ENCODE measurements at regions not wholly inside any gene's neighbourhood (a gene's known extent, or its start where the extent isn't known, plus 50 kb on each side); places are given as distances from the start of the nearest gene placed in this dataset.

DNA sequence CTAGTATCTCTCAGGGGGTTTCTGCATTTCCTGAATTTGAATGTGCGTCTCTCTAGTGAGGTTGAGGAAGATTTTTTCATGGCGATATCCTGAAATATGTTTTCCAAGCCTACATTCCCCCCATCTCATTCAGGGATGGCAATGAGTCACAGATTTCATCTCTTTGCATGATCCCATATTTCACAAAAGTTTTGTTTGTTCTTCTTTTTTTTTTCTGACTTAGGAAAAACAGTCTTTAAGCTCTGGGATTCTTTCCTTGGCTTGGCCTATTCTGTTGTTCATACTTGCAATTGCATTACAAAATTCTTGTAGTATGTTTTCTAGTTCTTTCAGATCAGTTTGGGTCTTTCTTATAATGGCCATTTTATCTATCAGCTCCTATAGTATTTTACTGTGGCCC, 136.5 kb downstream of the DSEL start:
- Mint-ChIP-seq H3K4me1 (ENCODE audit: unreplicated experiment) (no peaks in the 10 kb centered on the region), H3K36me3 (no peaks in the 10 kb centered on the region), H3K9me3 (no peaks in the 10 kb centered on the region), H3K4me3 (no peak overlapping the region), H3K27me3 (no peaks in the 10 kb centered on the region), H3K27ac (no peak overlapping the region)
- DNase-seq (ENCODE audit: extremely low spot score, unreplicated experiment) = no peak
- TF ChIP-seq, protein P1, sequence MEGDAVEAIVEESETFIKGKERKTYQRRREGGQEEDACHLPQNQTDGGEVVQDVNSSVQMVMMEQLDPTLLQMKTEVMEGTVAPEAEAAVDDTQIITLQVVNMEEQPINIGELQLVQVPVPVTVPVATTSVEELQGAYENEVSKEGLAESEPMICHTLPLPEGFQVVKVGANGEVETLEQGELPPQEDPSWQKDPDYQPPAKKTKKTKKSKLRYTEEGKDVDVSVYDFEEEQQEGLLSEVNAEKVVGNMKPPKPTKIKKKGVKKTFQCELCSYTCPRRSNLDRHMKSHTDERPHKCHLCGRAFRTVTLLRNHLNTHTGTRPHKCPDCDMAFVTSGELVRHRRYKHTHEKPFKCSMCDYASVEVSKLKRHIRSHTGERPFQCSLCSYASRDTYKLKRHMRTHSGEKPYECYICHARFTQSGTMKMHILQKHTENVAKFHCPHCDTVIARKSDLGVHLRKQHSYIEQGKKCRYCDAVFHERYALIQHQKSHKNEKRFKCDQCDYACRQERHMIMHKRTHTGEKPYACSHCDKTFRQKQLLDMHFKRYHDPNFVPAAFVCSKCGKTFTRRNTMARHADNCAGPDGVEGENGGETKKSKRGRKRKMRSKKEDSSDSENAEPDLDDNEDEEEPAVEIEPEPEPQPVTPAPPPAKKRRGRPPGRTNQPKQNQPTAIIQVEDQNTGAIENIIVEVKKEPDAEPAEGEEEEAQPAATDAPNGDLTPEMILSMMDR (conservative IDR thresholded peaks at IDR 0.05) = no peak

DNA sequence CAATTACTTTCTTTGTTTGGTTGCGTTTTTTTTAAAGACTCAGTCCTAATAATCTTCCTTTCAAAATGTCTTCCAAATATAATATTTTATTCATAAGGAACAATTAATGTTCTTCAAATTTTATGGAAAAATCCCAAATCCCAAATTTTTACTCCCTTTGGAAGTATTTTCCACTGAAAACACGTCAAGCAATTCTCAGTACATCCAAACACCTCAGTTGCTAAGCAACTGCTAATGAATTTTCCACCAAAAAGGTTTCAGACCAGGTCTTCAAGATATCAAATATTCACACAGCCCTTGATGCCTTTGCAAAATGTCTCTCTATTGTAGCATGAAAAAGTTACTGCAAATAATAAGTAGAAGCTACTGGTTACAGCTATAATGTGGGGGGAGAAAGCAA, 140.1 kb downstream of the DSEL start:
- H3K27me3 Mint-ChIP-seq = no peaks in the 10 kb centered on the region
- H3K27ac Mint-ChIP-seq = no peak overlapping the region
- TF ChIP-seq, protein P1 (conservative IDR thresholded peaks at IDR 0.05) = no peak
- H3K4me1 Mint-ChIP-seq (ENCODE audit: unreplicated experiment) = no peaks in the 10 kb centered on the region
- H3K4me3 Mint-ChIP-seq = no peak overlapping the region
- no peaks in the 10 kb centered on the region for H3K9me3 Mint-ChIP-seq
- DNase-seq (ENCODE audit: extremely low spot score, unreplicated experiment) = no peak
- no peaks in the 10 kb centered on the region for H3K36me3 Mint-ChIP-seq

DNA sequence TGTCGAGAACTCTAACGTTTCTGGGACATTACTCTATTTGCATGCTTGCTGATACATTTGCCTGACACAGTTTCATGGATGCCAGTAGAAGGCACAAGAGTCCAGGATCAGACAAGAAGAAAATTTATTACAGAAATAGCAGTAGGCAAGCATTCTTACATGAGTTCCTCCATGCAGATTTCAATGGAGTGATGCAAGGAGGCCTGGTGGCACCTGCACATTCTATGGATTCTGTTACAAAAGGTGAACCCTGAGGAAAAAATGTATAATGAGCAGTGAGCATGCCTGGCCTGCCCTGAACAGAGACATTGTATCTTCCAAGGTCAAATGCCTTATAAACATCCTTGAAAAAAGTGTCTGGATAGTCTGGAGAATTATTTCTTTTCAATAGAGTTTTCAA, 142.9 kb downstream of the DSEL start:
- TF ChIP-seq, protein P1 (conservative IDR thresholded peaks at IDR 0.05) = no peak
- no peak overlapping the region for H3K4me3 Mint-ChIP-seq
- H3K27me3 Mint-ChIP-seq = no peaks in the 10 kb centered on the region
- H3K9me3 Mint-ChIP-seq = no peaks in the 10 kb centered on the region
- H3K4me1 Mint-ChIP-seq (ENCODE audit: unreplicated experiment) = no peaks in the 10 kb centered on the region
- H3K27ac Mint-ChIP-seq = no peak overlapping the region
- no peaks in the 10 kb centered on the region for H3K36me3 Mint-ChIP-seq
- no peak for DNase-seq (ENCODE audit: extremely low spot score, unreplicated experiment)

DNA sequence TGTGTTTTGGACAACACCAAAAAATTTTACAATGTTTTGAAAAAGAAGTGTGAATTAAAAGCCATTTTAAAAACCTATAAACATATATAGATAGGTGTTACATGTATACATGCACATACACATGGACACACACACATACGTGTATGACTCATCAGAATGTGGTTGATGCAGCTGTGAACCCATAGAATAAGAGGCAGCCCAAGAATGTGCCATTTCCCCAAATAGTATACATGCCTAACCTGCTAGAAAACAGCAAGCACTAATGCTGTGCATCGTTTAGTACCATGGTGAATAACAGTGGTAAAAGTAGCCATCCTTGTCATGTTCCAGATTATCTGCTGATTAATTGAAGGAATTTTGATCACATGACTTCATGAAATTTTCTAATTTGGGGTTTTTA, 149.0 kb downstream of the DSEL start:
- Mint-ChIP-seq H3K9me3 (no peaks in the 10 kb centered on the region), H3K27ac (no peak overlapping the region), H3K27me3 (no peaks in the 10 kb centered on the region), H3K4me3 (no peak overlapping the region), H3K36me3 (no peaks in the 10 kb centered on the region), H3K4me1 (ENCODE audit: unreplicated experiment) (no peaks in the 10 kb centered on the region)
- DNase-seq (ENCODE audit: extremely low spot score, unreplicated experiment) = no peak
- TF ChIP-seq, protein P1 (conservative IDR thresholded peaks at IDR 0.05) = no peak

DNA sequence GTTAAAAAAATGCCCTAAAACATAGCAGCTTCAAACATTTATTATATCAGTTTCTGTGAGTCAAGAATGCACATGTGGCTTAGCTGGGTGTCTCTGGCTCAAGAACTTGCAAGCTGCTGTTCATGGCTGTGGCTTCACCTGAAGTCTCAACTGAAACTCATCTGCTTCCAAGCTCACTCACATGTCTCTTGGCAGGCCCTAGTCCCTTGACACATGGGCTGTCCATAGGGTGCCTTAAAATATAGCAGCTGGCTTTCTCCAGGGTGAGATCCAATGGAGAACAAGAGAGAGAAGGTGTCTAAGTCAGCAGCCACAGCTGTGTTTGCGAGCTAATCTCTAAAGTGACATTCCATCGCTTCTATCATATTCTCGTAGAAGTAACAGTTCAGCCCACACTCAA, 152.8 kb downstream of the DSEL start:
- H3K4me1 Mint-ChIP-seq (ENCODE audit: unreplicated experiment) = peaks cover 10% of the 10 kb centered on the region
- no peak overlapping the region for H3K4me3 Mint-ChIP-seq
- no peaks in the 10 kb centered on the region for H3K27me3 Mint-ChIP-seq

More for the DNA sequence above, 152.8 kb downstream of the DSEL start:
- no peak overlapping the region for H3K27ac Mint-ChIP-seq
- H3K9me3 Mint-ChIP-seq = no peaks in the 10 kb centered on the region
- no peaks in the 10 kb centered on the region for H3K36me3 Mint-ChIP-seq
- DNase-seq (ENCODE audit: extremely low spot score, unreplicated experiment) = no peak
- TF ChIP-seq, protein P1 (conservative IDR thresholded peaks at IDR 0.05) = no peak
